ENCODE measurements at regions not wholly inside any gene's neighbourhood (a gene's known extent, or its start where the extent isn't known, plus 50 kb on each side); places are given as distances from the start of the nearest gene placed in this dataset.

DNA sequence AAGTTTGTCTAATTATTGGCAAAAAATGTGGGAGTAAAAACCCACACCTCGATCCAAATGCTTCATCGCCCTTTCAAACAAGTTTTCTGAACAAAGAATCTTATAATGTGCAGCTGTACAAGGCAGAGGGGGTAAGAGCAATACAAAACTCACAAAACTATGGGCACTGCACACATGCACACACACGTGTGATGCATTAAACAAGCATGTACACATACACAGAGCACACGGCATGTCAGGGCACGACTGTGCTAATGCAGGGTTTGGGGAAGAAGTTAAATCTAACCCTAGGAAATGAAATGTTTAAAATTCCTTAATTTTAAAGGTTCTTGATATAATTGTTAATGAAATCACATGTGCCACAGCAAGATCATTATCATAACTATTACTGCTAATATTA is 264.0 kb downstream of the SEC16B start:
- TF ChIP-seq, protein P1, sequence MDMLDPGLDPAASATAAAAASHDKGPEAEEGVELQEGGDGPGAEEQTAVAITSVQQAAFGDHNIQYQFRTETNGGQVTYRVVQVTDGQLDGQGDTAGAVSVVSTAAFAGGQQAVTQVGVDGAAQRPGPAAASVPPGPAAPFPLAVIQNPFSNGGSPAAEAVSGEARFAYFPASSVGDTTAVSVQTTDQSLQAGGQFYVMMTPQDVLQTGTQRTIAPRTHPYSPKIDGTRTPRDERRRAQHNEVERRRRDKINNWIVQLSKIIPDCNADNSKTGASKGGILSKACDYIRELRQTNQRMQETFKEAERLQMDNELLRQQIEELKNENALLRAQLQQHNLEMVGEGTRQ (IDR thresholded peaks at IDR 0.05; ENCODE audit: low read depth, low read length): no peak
- TF ChIP-seq POLR2A (IDR thresholded peaks at IDR 0.05; ENCODE audit: low read depth, low read length): no peak
- TF ChIP-seq, protein P2, sequence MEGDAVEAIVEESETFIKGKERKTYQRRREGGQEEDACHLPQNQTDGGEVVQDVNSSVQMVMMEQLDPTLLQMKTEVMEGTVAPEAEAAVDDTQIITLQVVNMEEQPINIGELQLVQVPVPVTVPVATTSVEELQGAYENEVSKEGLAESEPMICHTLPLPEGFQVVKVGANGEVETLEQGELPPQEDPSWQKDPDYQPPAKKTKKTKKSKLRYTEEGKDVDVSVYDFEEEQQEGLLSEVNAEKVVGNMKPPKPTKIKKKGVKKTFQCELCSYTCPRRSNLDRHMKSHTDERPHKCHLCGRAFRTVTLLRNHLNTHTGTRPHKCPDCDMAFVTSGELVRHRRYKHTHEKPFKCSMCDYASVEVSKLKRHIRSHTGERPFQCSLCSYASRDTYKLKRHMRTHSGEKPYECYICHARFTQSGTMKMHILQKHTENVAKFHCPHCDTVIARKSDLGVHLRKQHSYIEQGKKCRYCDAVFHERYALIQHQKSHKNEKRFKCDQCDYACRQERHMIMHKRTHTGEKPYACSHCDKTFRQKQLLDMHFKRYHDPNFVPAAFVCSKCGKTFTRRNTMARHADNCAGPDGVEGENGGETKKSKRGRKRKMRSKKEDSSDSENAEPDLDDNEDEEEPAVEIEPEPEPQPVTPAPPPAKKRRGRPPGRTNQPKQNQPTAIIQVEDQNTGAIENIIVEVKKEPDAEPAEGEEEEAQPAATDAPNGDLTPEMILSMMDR (conservative IDR thresholded peaks at IDR 0.05; ENCODE audit: low read depth, low read length): no peak
- TF ChIP-seq MXI1 (IDR thresholded peaks at IDR 0.05; ENCODE audit: borderline replicate concordance, low read depth, low read length): no peak
- no peak for TF ChIP-seq CEBPB (IDR thresholded peaks at IDR 0.05; ENCODE audit: low read depth, low read length)
- no peak for TF ChIP-seq RCOR1 (IDR thresholded peaks at IDR 0.05; ENCODE audit: insufficient replicate concordance, low read length)
- no peak for TF ChIP-seq RAD21 (IDR thresholded peaks at IDR 0.05; ENCODE audit: low read length)
